IMR-90 (cell line): ENCODE measurements at regions not wholly inside any gene's neighbourhood (a gene's known extent, or its start where the extent isn't known, plus 50 kb on each side); places are given as distances from the start of the nearest gene placed in this dataset.
A peak's percentile ranks its signal among the peaks of the same experiment; 100 is the strongest.

Experiments used
- ATAC-seq: fragments of 200-7000 bp; cut with Tn5 transposase; 2 replicates; pipeline ENCODE4 v1.9.1; 2020; ENCODE audit warnings: low read depth, mild to moderate bottlenecking, moderate library complexity
- BruUV-seq: library from RNA; stranded (reverse); fragments of 400-500 nt; replicated peaks from 2 replicates; lab custom pipeline; 2021; lab: Mats Ljungman, UMichigan
- CTCF ChIA-PET: fragments of 300-600 bp; formaldehyde crosslinking; extraction: SDS; loops from one replicate; lab custom pipeline; 2021; ENCODE audit warnings: antibody characterized with exemption; lab: Yijun Ruan, JAX
- POLR2A ChIA-PET: fragments of 300-600 bp; sonication (Branson Sonifier 250); formaldehyde crosslinking; loops from one replicate; lab custom pipeline; 2022; ENCODE audit warnings: antibody characterized with exemption; ENCODE audit not compliant: unreplicated experiment; lab: Charles Lee
- DNase-seq: peaks from one replicate; pipeline ENCODE4 v3.0.0; 2013
- H2AFZ ChIP-seq: replicated peaks from 2 replicates; pipeline ENCODE3; 2013; ENCODE audit warnings: low read length, mild to moderate bottlenecking; ENCODE audit not compliant: poor library complexity
- H2AK5ac ChIP-seq: 2 replicates; pipeline ENCODE4 v1.6.1; 2013; ENCODE audit warnings: low read depth, low read length, inconsistent platforms
- H2AK9ac ChIP-seq: replicated peaks from 2 replicates; pipeline ENCODE3; 2013; ENCODE audit warnings: mild to moderate bottlenecking, low read depth, low read length, moderate library complexity; ENCODE audit not compliant: poor library complexity
- H2BK120ac ChIP-seq: 2 replicates; pipeline ENCODE4 v1.6.1; 2013; ENCODE audit warnings: low read depth, low read length, inconsistent platforms
- H2BK15ac ChIP-seq: 3 replicates; pipeline ENCODE4 v1.6.1; 2013; ENCODE audit warnings: low read depth, low read length, inconsistent platforms
- H2BK20ac ChIP-seq: 2 replicates; pipeline ENCODE4 v1.6.1; 2013; ENCODE audit warnings: low read depth, mild to moderate bottlenecking, inconsistent platforms, low read length, moderate library complexity
- H2BK5ac ChIP-seq: 2 replicates; pipeline ENCODE4 v1.6.1; 2013; ENCODE audit warnings: mild to moderate bottlenecking, low read depth, low read length, inconsistent platforms; ENCODE audit not compliant: poor library complexity, severe bottlenecking
- H3K14ac ChIP-seq: replicated peaks from 2 replicates; pipeline ENCODE4 v1.6.1; 2013; ENCODE audit warnings: low read depth, low read length, inconsistent platforms
- H3K18ac ChIP-seq: 2 replicates; pipeline ENCODE4 v1.6.1; 2013; ENCODE audit warnings: low read depth, low read length, control low read depth
- H3K23ac ChIP-seq: 2 replicates; pipeline ENCODE4 v1.6.1; 2013; ENCODE audit warnings: low read depth, low read length, inconsistent platforms
- H3K27ac ChIP-seq: 2 replicates; pipeline ENCODE4 v1.5.1; 2013; ENCODE audit warnings: mild to moderate bottlenecking, control low read depth, low read length; ENCODE audit not compliant: insufficient read depth
- H3K27me3 ChIP-seq: 2 replicates; pipeline ENCODE4 v1.6.1; 2013; ENCODE audit warnings: low read length; ENCODE audit not compliant: control insufficient read depth, insufficient read depth
- H3K36me3 ChIP-seq: 2 replicates; pipeline ENCODE4 v1.6.1; 2013; ENCODE audit warnings: low read length, mixed read lengths; ENCODE audit not compliant: control insufficient read depth, insufficient read depth
- H3K4ac ChIP-seq: 2 replicates; pipeline ENCODE4 v1.6.1; 2013; ENCODE audit warnings: low read depth, low read length, inconsistent platforms
- H3K4me1 ChIP-seq: 2 replicates; pipeline ENCODE4 v1.6.1; 2013; ENCODE audit warnings: low read length, mixed read lengths; ENCODE audit not compliant: control insufficient read depth, insufficient read depth
- H3K4me2 ChIP-seq: 2 replicates; pipeline ENCODE4 v1.6.1; 2013; ENCODE audit warnings: low read depth, mild to moderate bottlenecking, control low read depth, low read length, moderate library complexity
- H3K4me3 ChIP-seq: 2 replicates; pipeline ENCODE4 v1.5.1; 2013; ENCODE audit warnings: low read depth, mild to moderate bottlenecking, control low read depth, low read length, moderate library complexity; ENCODE audit not compliant: insufficient read depth
- H3K56ac ChIP-seq: 2 replicates; pipeline ENCODE4 v1.6.1; 2013; ENCODE audit warnings: low read length, inconsistent platforms; ENCODE audit not compliant: insufficient read depth; ENCODE audit errors: extremely low read depth
- H3K79me1 ChIP-seq, 2 experiments: 2 replicates each; pipeline ENCODE4 v1.6.1; 2013; ENCODE audit warnings: low read length in 2 of 2, inconsistent platforms in 1 of 2, low read depth in 1 of 2
- H3K9ac ChIP-seq: 2 replicates; pipeline ENCODE4 v1.6.1; 2013; ENCODE audit warnings: low read depth, low read length, control low read depth
- H3K9me1 ChIP-seq: 2 replicates; pipeline ENCODE4 v1.6.1; 2013; ENCODE audit warnings: low read length, inconsistent platforms; ENCODE audit not compliant: insufficient read depth
- H3K9me3 ChIP-seq: 2 replicates; pipeline ENCODE4 v1.6.1; 2013; ENCODE audit warnings: low read length; ENCODE audit not compliant: control insufficient read depth, insufficient read depth
- H4K20me1 ChIP-seq: 2 replicates; pipeline ENCODE4 v1.6.1; 2013; ENCODE audit warnings: low read length, inconsistent platforms; ENCODE audit not compliant: insufficient read depth
- H4K5ac ChIP-seq: 2 replicates; pipeline ENCODE4 v1.6.1; 2013; ENCODE audit warnings: mild to moderate bottlenecking, low read depth, low read length, control low read depth
- H4K8ac ChIP-seq, 2 experiments: 2 replicates each; pipeline ENCODE4 v1.6.1; 2013; ENCODE audit warnings: low read depth in 2 of 2, low read length in 2 of 2, control low read depth in 1 of 2, inconsistent platforms in 1 of 2
- H4K91ac ChIP-seq: 2 replicates; pipeline ENCODE4 v1.6.1; 2013; ENCODE audit warnings: low read depth, low read length, inconsistent platforms; ENCODE audit not compliant: insufficient read depth
- CTCF ChIP-seq: conservative IDR thresholded peaks from 2 replicates; pipeline ENCODE4 v1.5.1; 2012; ENCODE audit warnings: mild to moderate bottlenecking, low read depth, low read length, improper control_type of control experiment
- MAFK ChIP-seq: IDR thresholded peaks from 2 replicates; pipeline ENCODE4 v1.6.1; 2012; ENCODE audit warnings: low read depth, low read length, improper control_type of control experiment
- MAZ ChIP-seq: IDR thresholded peaks from 2 replicates; pipeline ENCODE4 v1.6.1; 2012; ENCODE audit warnings: low read depth, mild to moderate bottlenecking, low read length, improper control_type of control experiment, moderate library complexity, borderline replicate concordance
- RAD21 ChIP-seq: IDR thresholded peaks from 2 replicates; pipeline ENCODE4 v1.6.1; 2012; ENCODE audit warnings: low read length, improper control_type of control experiment
- SMC3 ChIP-seq: fragments of 150-350 bp; IDR thresholded peaks from 2 replicates; pipeline ENCODE4 v1.6.1; 2016; ENCODE audit warnings: low read depth, mild to moderate bottlenecking, antibody characterized with exemption, low read length, moderate library complexity
- WGBS, 2 experiments: methylation state at CpG; one replicate each; pipeline versions ENCODE4 v1.1.5 to v1.1.7; 2013; ENCODE audit warnings: missing lambda C conversion rate in 2 of 2; ENCODE audit not compliant: insufficient read length in 1 of 2; ENCODE audit errors: extremely low coverage in 2 of 2; 5-methylcytosine and 5-hydroxymethylcytosine counted together
- dilution Hi-C: fragments of 300-500 bp; cut with HindIII; formaldehyde crosslinking; loops from one replicate; pipeline ENCODE4 v1.14.3; 2018; ENCODE audit warnings: low sequenced_read_pairs; ENCODE audit not compliant: unreplicated experiment
- in situ Hi-C: fragments of 300-500 bp; cut with MboI; formaldehyde crosslinking; loops from 3 replicates; pipeline ENCODE4 v1.14.3; 2019; ENCODE audit warnings: low sequenced_read_pairs, inconsistent platforms, mixed read lengths
- intact Hi-C: fragments of 100-400 bp; cut with micrococcal nuclease; formaldehyde crosslinking; loops from 2 replicates; pipeline ENCODE4 v1.10.0; 2022

DNA sequence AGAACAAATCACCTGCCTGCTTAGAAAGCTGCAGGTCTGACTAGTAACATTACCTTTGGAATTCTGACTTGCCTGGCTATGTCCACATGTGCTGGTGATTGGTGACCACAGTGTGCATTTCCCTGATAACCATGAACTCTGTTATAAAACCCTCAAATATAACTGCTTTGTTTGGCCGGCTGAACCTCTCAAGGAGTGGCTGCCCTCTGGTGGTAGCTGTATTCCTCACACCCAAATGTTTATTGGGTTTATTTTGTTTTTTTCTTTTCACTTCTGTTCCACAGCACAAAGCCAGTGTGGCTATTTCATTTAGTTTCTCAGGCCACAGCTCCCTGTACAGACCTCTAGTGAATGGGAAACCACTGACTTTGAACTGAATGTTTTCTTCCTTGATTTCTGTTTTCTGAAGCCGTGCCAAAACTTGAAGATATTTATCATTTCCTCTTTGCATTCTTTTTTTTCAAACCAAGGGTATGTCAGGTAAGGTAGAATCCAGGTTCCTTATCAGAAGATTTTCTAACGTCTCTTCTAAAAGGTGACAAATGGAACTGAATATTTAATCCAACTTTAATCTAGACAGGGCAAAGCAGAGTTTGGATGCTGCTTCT, 549.0 kb upstream of the VRK2 start:
- Histone ChIP-seq H2BK15ac (no peak overlapping the region), H3K36me3 (no peaks in the 10 kb centered on the region), H2AK5ac (no peak overlapping the region), H3K4ac (no peak overlapping the region), H3K23ac (no peak overlapping the region), H3K4me3 (no peak overlapping the region), H2BK20ac (no peak overlapping the region), H2AFZ (no peak overlapping the region), H3K27me3 (no peaks in the 10 kb centered on the region), H3K79me1 (no peaks in the 10 kb centered on the region), H3K9ac (no peak overlapping the region), H2AK9ac (no peak overlapping the region), H3K4me1 (no peaks in the 10 kb centered on the region), H4K5ac (no peak overlapping the region), H3K18ac (no peak overlapping the region), H3K9me1 (no peaks in the 10 kb centered on the region), H2BK120ac (no peak overlapping the region), H4K91ac (no peak overlapping the region), H3K14ac (no peak overlapping the region), H3K9me3 (no peaks in the 10 kb centered on the region), H3K56ac (no peak overlapping the region), H2BK5ac (no peak overlapping the region), H4K8ac (no peak overlapping the region), H3K27ac (no peak overlapping the region), H3K4me2 (no peak overlapping the region), H4K20me1 (no peaks in the 10 kb centered on the region)
- ATAC-seq (peak; percentile 81), DNase-seq (peak; percentile 32)
- no TSS peak for BruUV-seq
- dilution Hi-C loops: no loop called here
- POLR2A ChIA-PET: no interaction called here
- intact Hi-C loops: loop anchor here (1.0 kb wide), 2 partner anchors 120 to 1314 kb away; partner anchors contain the start of gene CCDC85A
- CTCF ChIA-PET: interaction anchor here (0.6 kb wide), 1 partner anchor 1529 kb away, joined by 3 read pairs; no protein-coding TSS in a partner anchor
- no CpG with 5 or more reads among the region's 3 CpGs for WGBS, 2 experiments
- TF ChIP-seq SMC3 (peak; percentile 64), CTCF (peak; percentile 72), RAD21 (peak; percentile 66), MAFK (no peak), MAZ (no peak)
- in situ Hi-C loops: no loop called here
